IMR-90 (cell line): ENCODE measurements at regions not wholly inside any gene's neighbourhood (a gene's known extent, or its start where the extent isn't known, plus 50 kb on each side); places are given as distances from the start of the nearest gene placed in this dataset.

Source experiments
- BHLHE40 ChIP-seq: fragments of 150-350 bp; IDR thresholded peaks from 2 replicates; pipeline ENCODE4 v1.6.1; 2016; ENCODE audit warnings: mild to moderate bottlenecking, low read depth, low read length
- CTCF ChIP-seq: conservative IDR thresholded peaks from 2 replicates; pipeline ENCODE4 v1.5.1; 2012; ENCODE audit warnings: mild to moderate bottlenecking, low read depth, low read length, improper control_type of control experiment
- FOS ChIP-seq: fragments of 150-350 bp; IDR thresholded peaks from 2 replicates; pipeline ENCODE4 v1.6.1; 2016; ENCODE audit warnings: low read depth, low read length
- MAFK ChIP-seq: IDR thresholded peaks from 2 replicates; pipeline ENCODE4 v1.6.1; 2012; ENCODE audit warnings: low read depth, low read length, improper control_type of control experiment
- MXI1 ChIP-seq: IDR thresholded peaks from 2 replicates; pipeline ENCODE4 v1.6.1; 2012; ENCODE audit warnings: low read depth, mild to moderate bottlenecking, low read length, moderate library complexity, borderline replicate concordance
- RAD21 ChIP-seq: IDR thresholded peaks from 2 replicates; pipeline ENCODE4 v1.6.1; 2012; ENCODE audit warnings: low read length, improper control_type of control experiment
- RCOR1 ChIP-seq: IDR thresholded peaks from 2 replicates; pipeline ENCODE4 v1.6.1; 2012; ENCODE audit warnings: mild to moderate bottlenecking, low read length, improper control_type of control experiment; ENCODE audit not compliant: insufficient replicate concordance
- USF2 ChIP-seq: fragments of 150-350 bp; IDR thresholded peaks from 2 replicates; pipeline ENCODE4 v1.6.1; 2017; ENCODE audit warnings: mild to moderate bottlenecking, antibody characterized with exemption, low read length, low read depth

- TF ChIP-seq CTCF = no peak
- no peak for TF ChIP-seq MXI1
- TF ChIP-seq RAD21 = no peak
- TF ChIP-seq MAFK = no peak
- TF ChIP-seq BHLHE40 = no peak
- no peak for TF ChIP-seq USF2
- TF ChIP-seq FOS = no peak
- TF ChIP-seq RCOR1 = no peak
Observed at GRCh38 chr9:38131729-38132128, 62.7 kb upstream of the SHB start.
